Liver (tissue), 8 donors: ENCODE measurements at regions not wholly inside any gene's neighbourhood (a gene's known extent, or its start where the extent isn't known, plus 50 kb on each side); places are given as distances from the start of the nearest gene placed in this dataset.

Experiments used
- DNase-seq: peaks from one replicate; pipeline ENCODE4 v3.0.0-alpha.2; 2017; ENCODE audit warnings: low spot score
- H3K27ac ChIP-seq, 2 donors: one replicate each; pipeline ENCODE4 v1.7.0; 2013; ENCODE audit warnings: inconsistent platforms in 2 of 2, low read length in 2 of 2, control low read depth in 1 of 2, low read depth in 1 of 2, mild to moderate bottlenecking in 1 of 2
- H3K27me3 ChIP-seq, 4 donors: one replicate each; pipeline versions ENCODE4 v1.6.1 to v1.7.0; 2013; ENCODE audit warnings: low read length in 3 of 4, inconsistent platforms in 1 of 4, mild to moderate bottlenecking in 1 of 4, moderate library complexity in 1 of 4; ENCODE audit not compliant: control insufficient read depth in 4 of 4, insufficient read depth in 4 of 4
- H3K36me3 ChIP-seq, 4 donors: one replicate each; pipeline versions ENCODE4 v1.6.1 to v1.7.0; 2013; ENCODE audit warnings: low read length in 3 of 4, mild to moderate bottlenecking in 3 of 4, low read depth in 1 of 4, moderate library complexity in 1 of 4; ENCODE audit not compliant: control insufficient read depth in 4 of 4, insufficient read depth in 3 of 4
- H3K4me1 ChIP-seq, 4 donors: one replicate each; pipeline versions ENCODE4 v1.6.1 to v1.7.0; 2013; ENCODE audit warnings: low read length in 3 of 4, mild to moderate bottlenecking in 3 of 4, moderate library complexity in 1 of 4; ENCODE audit not compliant: control insufficient read depth in 4 of 4, insufficient read depth in 4 of 4
- H3K4me3 ChIP-seq, 3 donors: one replicate each; pipeline versions ENCODE4 v1.6.1 to v1.7.0; 2013; ENCODE audit warnings: low read length in 3 of 3, control low read depth in 1 of 3, low read depth in 1 of 3, mild to moderate bottlenecking in 1 of 3
- H3K9ac ChIP-seq, 2 donors: one replicate each; pipeline ENCODE4 v1.7.0; 2013; ENCODE audit warnings: low read length in 2 of 2, mild to moderate bottlenecking in 2 of 2, moderate library complexity in 2 of 2, control low read depth in 1 of 2, low read depth in 1 of 2
- H3K9me3 ChIP-seq, 4 donors: one replicate each; pipeline versions ENCODE4 v1.6.1 to v1.7.0; 2013; ENCODE audit warnings: low read length in 3 of 4; ENCODE audit not compliant: control insufficient read depth in 4 of 4
- ATF3 ChIP-seq: IDR thresholded peaks from 2 replicates; pipeline ENCODE4 v1.6.1; 2016; ENCODE audit warnings: antibody characterized with exemption
- CTCF ChIP-seq: fragments of 150-350 bp; IDR thresholded peaks from 2 replicates; pipeline ENCODE4 v1.5.1; 2017; ENCODE audit warnings: improper control_type of control experiment, low read depth, low read length; ENCODE audit not compliant: missing input control
- EGR1 ChIP-seq, 2 donors: IDR thresholded peaks; 2 replicates each; pipeline ENCODE4 v1.6.1; 2016 to 2018; ENCODE audit warnings: antibody characterized with exemption in 2 of 2, low read depth in 2 of 2
- HNF4A ChIP-seq, 2 donors: conservative IDR thresholded peaks; 2 replicates each; pipeline ENCODE4 v1.6.1; 2016; ENCODE audit warnings: antibody characterized with exemption in 2 of 2, mild to moderate bottlenecking in 2 of 2
- HNF4G ChIP-seq: IDR thresholded peaks from 2 replicates; pipeline ENCODE4 v1.6.1; 2016; ENCODE audit warnings: antibody characterized with exemption
- JUND ChIP-seq, 2 donors: IDR thresholded peaks; 2 replicates each; pipeline ENCODE4 v1.6.1; 2016; ENCODE audit warnings: antibody characterized with exemption in 2 of 2
- NR2F2 ChIP-seq: IDR thresholded peaks from 2 replicates; pipeline ENCODE4 v1.6.1; 2016; ENCODE audit warnings: antibody characterized with exemption
- RAD21 ChIP-seq, 2 donors: IDR thresholded peaks; 2 replicates each; pipeline ENCODE4 v1.6.1; 2016; ENCODE audit warnings: antibody characterized with exemption in 2 of 2, mild to moderate bottlenecking in 2 of 2
- REST ChIP-seq: IDR thresholded peaks from 2 replicates; pipeline ENCODE4 v1.6.1; 2016; ENCODE audit warnings: antibody characterized with exemption, mild to moderate bottlenecking
- RXRA ChIP-seq, 2 donors: IDR thresholded peaks; 2 replicates each; pipeline ENCODE4 v1.6.1; 2017 to 2018; ENCODE audit warnings: antibody characterized with exemption in 2 of 2, mild to moderate bottlenecking in 1 of 2
- SP1 ChIP-seq: IDR thresholded peaks from 2 replicates; pipeline ENCODE4 v1.6.1; 2018; ENCODE audit warnings: antibody characterized with exemption, mild to moderate bottlenecking
- YY1 ChIP-seq: IDR thresholded peaks from 2 replicates; pipeline ENCODE4 v1.6.1; 2016; ENCODE audit warnings: antibody characterized with exemption, mild to moderate bottlenecking
- ZBTB33 ChIP-seq: IDR thresholded peaks from 2 replicates; pipeline ENCODE4 v1.6.1; 2016; ENCODE audit warnings: antibody characterized with exemption
- WGBS: extraction: QIAGEN DNeasy Blood & Tissue Kit; methylation state at CpG from one replicate; pipeline ENCODE4 v1.1.7; 2013; 5-methylcytosine and 5-hydroxymethylcytosine counted together
- donor health status: healthy.
- donor health status: healthy.
- donor health status: healthy.
- donor health status: healthy.
- donor health status: healthy.

- Histone ChIP-seq H3K36me3 (no peaks in the 10 kb centered on the region), H3K27ac (no peak overlapping the region), H3K4me1 (no peaks in the 10 kb centered on the region), H3K9ac (no peak overlapping the region), H3K9me3 (no peaks in the 10 kb centered on the region), H3K4me3 (no peak overlapping the region), H3K27me3 (no peaks in the 10 kb centered on the region)
- no peak for DNase-seq
- 75% methylated on average over 2 of the region's 2 CpGs for WGBS
- TF ChIP-seq HNF4A (conservative IDR thresholded peaks at IDR 0.05) (no peak), HNF4G (no peak), YY1 (no peak), ATF3 (no peak), EGR1 (IDR thresholded peaks at IDR 0.05; ENCODE audit: low read depth in 2 of 2) (no peak), SP1 (no peak), RAD21 (IDR thresholded peaks at IDR 0.05) (no peak)
These were observed 104.2 kb downstream of the TAF11L14 start for GRCh38 chr5:17738446-17738845.

- no peak overlapping the region for H3K4me3 ChIP-seq
- peaks cover 0 to 3% (median 0%) of the 10 kb centered on the region in 4 donors for H3K27me3 ChIP-seq
- H3K4me1 ChIP-seq: no peaks in the 10 kb centered on the region
- no peak for DNase-seq
- no peak overlapping the region for H3K9ac ChIP-seq
- H3K36me3 ChIP-seq: no peaks in the 10 kb centered on the region
- TF ChIP-seq NR2F2: no peak
- no peak for TF ChIP-seq ZBTB33
- TF ChIP-seq HNF4A (conservative IDR thresholded peaks at IDR 0.05): no peak
- TF ChIP-seq SP1: no peak
- TF ChIP-seq RXRA (IDR thresholded peaks at IDR 0.05): no peak
- TF ChIP-seq CTCF: no peak
- TF ChIP-seq REST: no peak
- no peak for TF ChIP-seq RAD21 (IDR thresholded peaks at IDR 0.05)
- no peak for TF ChIP-seq EGR1 (IDR thresholded peaks at IDR 0.05; ENCODE audit: low read depth in 2 of 2)
- TF ChIP-seq JUND (IDR thresholded peaks at IDR 0.05): no peak
- H3K9me3 ChIP-seq: no peaks in the 10 kb centered on the region
- 66% methylated on average over 8 of the region's 8 CpGs for WGBS
- no peak overlapping the region for H3K27ac ChIP-seq
These were observed 109.5 kb downstream of the TAF11L14 start for GRCh38 chr5:17743580-17744435.
